ENCODE measurements at regions not wholly inside any gene's neighbourhood (a gene's known extent, or its start where the extent isn't known, plus 50 kb on each side); places are given as distances from the start of the nearest gene placed in this dataset.

DNA sequence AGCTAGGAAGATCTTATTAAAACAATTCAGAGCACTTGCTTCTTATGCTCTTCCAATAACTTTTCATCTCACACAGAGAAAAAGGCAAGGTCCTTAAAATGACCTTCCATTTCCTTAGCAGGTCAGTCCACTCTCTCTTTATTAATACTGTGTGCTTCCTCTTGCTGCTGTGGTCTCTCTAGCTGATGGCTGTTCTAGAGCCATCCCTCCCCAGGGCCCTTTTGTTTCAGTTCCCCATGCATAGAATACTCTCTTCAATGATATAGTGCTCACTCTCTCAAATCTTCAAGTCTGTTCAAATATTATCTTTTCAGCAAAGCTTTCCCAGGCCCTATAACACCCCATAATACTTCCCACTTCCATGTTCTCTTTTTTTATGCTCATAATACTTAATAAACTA is 469.3 kb downstream of the METTL4 start:
- H3K36me3 ChIP-seq, result no peaks in the 10 kb centered on the region
- no peaks in the 10 kb centered on the region for H3K9me3 ChIP-seq
- H3K4me3 ChIP-seq, result no peak overlapping the region
- no peak overlapping the region for H3K27ac ChIP-seq
- intact Hi-C loops (cut with DNase I), result no loop called here
- TF ChIP-seq POLR2AphosphoS5 (IDR thresholded peaks at IDR 0.05), result no peak
- TF ChIP-seq POLR2A (IDR thresholded peaks at IDR 0.05), result no peak
- no peak for TF ChIP-seq EP300 (IDR thresholded peaks at IDR 0.05)
- TF ChIP-seq, protein P1, sequence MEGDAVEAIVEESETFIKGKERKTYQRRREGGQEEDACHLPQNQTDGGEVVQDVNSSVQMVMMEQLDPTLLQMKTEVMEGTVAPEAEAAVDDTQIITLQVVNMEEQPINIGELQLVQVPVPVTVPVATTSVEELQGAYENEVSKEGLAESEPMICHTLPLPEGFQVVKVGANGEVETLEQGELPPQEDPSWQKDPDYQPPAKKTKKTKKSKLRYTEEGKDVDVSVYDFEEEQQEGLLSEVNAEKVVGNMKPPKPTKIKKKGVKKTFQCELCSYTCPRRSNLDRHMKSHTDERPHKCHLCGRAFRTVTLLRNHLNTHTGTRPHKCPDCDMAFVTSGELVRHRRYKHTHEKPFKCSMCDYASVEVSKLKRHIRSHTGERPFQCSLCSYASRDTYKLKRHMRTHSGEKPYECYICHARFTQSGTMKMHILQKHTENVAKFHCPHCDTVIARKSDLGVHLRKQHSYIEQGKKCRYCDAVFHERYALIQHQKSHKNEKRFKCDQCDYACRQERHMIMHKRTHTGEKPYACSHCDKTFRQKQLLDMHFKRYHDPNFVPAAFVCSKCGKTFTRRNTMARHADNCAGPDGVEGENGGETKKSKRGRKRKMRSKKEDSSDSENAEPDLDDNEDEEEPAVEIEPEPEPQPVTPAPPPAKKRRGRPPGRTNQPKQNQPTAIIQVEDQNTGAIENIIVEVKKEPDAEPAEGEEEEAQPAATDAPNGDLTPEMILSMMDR (IDR thresholded peaks at IDR 0.05), result no peak
- no peaks in the 10 kb centered on the region for H3K4me1 ChIP-seq
- H3K27me3 ChIP-seq, result no peaks in the 10 kb centered on the region
- no peak for DNase-seq

DNA sequence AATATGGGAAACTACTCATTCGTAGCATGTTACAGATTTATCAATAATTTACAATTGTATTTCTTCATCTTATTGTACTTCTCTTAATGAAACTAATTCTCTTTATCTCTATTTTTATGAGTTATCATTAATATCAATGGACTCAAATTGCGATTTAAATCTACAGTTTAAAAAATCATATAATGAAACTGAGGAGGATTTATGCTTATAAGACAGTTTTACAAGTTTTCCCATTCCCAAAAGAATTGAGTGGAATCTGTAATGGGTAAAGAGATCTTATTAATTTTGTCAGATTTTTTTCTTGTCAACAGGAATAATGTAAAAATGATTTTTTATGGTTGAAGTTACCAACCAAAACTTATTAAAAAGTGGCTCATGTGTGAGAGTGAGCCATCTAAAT is 468.0 kb downstream of the METTL4 start:
- Histone ChIP-seq H3K4me3 (no peak overlapping the region), H3K9me3 (no peaks in the 10 kb centered on the region), H3K27me3 (no peaks in the 10 kb centered on the region), H3K4me1 (no peaks in the 10 kb centered on the region), H3K36me3 (no peaks in the 10 kb centered on the region), H3K27ac (no peak overlapping the region)
- TF ChIP-seq EP300 (IDR thresholded peaks at IDR 0.05) (no peak), POLR2AphosphoS5 (IDR thresholded peaks at IDR 0.05) (no peak)
- 74 to 90% methylated on average over 2 of the region's 2 CpGs for WGBS, 2 donors
- intact Hi-C loops (cut with DNase I), result no loop called here
- DNase-seq, result no peak

DNA sequence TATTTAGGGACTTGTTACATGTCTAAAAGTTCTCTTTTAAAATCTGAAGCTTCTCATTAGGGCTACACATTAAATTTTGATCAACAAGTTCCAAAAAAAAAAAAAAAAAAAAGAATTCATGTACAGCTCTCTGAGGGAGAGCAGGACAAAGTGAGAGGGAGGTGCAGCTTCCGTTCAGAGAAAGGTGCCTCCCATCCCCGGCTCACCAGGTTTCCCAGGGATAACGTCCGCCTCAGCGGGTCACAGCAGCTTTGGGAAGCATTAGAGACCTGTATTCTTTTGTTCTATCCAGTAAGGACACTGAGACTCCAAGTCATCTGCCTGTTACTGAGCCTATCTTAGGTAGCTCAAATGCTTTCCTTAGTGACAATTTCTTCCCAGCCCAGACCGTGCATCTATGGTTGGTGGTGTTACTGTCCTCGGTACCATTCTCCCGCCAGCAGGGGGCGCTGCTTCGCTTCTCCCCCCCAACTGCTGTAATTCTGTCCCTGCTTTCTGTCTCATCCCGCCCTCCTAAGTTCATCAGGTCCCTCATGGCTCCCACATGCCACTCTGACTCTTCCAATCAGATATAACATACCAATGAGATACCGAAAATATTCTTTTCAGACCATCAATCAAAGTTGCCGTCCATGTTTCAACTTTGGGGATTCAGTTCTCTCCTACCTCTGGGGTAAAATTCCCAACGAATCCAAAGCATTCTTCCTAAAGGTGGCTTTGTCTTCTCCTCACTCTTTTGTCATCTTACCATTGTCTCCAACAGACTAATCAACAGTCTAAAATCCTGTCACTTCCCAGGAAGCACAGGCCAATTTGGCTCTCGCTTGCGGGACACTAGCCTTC is 466.5 kb downstream of the METTL4 start:
- TF ChIP-seq, protein P1 (IDR thresholded peaks at IDR 0.05), result peak in 2 of 4 experiments; percentile 10 to 45
- TF ChIP-seq POLR2AphosphoS5 (IDR thresholded peaks at IDR 0.05), result no peak
- Histone ChIP-seq H3K9me3 (no peaks in the 10 kb centered on the region), H3K4me1 (no peaks in the 10 kb centered on the region), H3K4me3 (no peak overlapping the region), H3K36me3 (no peaks in the 10 kb centered on the region), H3K27me3 (no peaks in the 10 kb centered on the region), H3K27ac (no peak overlapping the region)
- intact Hi-C loops (cut with DNase I), result no loop called here
- no peak for DNase-seq
- 39 to 45% methylated on average over 16 of the region's 16 CpGs for WGBS, 2 donors

DNA sequence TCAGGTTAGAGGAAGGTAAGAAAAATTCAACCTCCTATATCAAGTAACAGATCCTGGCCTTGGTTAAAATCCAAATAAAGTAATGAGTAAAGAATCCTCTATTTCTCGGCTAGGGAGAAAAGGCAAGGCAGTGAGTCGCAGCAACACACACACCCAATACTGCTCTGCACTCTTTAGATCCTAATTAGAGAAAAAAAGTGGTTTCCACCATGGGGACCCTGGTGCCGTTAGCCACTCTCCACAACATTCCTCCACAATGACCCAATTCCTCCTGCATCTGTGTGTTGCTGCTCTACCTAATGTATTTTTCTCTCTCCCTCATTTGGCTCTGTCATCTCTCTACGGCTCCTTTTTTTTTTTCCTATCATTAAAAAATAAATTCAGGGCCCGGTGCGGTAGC is 462.7 kb downstream of the METTL4 start:
- Histone ChIP-seq H3K4me3 (no peak overlapping the region), H3K27ac (no peak overlapping the region), H3K27me3 (no peaks in the 10 kb centered on the region), H3K4me1 (no peaks in the 10 kb centered on the region), H3K36me3 (no peaks in the 10 kb centered on the region), H3K9me3 (no peaks in the 10 kb centered on the region)
- intact Hi-C loops (cut with DNase I), result no loop called here
- 80 to 90% methylated on average over 6 of the region's 6 CpGs for WGBS, 2 donors
- no peak for TF ChIP-seq POLR2A (IDR thresholded peaks at IDR 0.05)
- TF ChIP-seq, protein P1 (IDR thresholded peaks at IDR 0.05), result no peak
- TF ChIP-seq POLR2AphosphoS5 (IDR thresholded peaks at IDR 0.05), result no peak
- TF ChIP-seq EP300 (IDR thresholded peaks at IDR 0.05), result no peak
- DNase-seq, result no peak

DNA sequence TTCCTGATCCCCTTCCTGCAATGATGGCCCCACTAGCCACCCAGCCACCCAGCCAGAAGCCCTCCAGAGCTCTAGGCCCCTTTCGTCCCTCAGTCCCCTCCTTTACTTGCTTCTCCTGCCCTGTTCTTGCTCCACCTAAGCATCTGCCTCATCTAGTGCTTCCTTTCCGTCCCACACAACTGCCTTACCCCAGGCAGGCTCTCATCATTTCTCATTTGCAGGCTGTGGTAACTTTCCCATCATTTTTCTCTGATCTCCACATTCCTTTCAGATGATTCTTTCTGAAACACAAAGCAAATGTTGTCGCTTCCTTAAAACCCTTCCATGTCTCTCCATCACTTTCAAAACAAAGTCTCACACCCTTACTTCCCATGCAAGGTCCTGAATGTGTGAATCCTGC is 459.8 kb downstream of the METTL4 start:
- intact Hi-C loops (cut with DNase I), result no loop called here
- H3K9me3 ChIP-seq, result no peaks in the 10 kb centered on the region
- no peak overlapping the region for H3K27ac ChIP-seq
- H3K36me3 ChIP-seq, result no peaks in the 10 kb centered on the region
- no peak for TF ChIP-seq POLR2A (IDR thresholded peaks at IDR 0.05)
- TF ChIP-seq, protein P1 (IDR thresholded peaks at IDR 0.05), result no peak
- no peak for TF ChIP-seq EP300 (IDR thresholded peaks at IDR 0.05)
- no peak for TF ChIP-seq POLR2AphosphoS5 (IDR thresholded peaks at IDR 0.05)
- WGBS, 2 donors, result 74 to 79% methylated on average over 3 of the region's 3 CpGs
- H3K27me3 ChIP-seq, result no peaks in the 10 kb centered on the region
- no peak overlapping the region for H3K4me3 ChIP-seq
- DNase-seq, result no peak
- no peaks in the 10 kb centered on the region for H3K4me1 ChIP-seq

All from sigmoid colon (tissue), 6 donors.